ENCODE measurements at regions not wholly inside any gene's neighbourhood (a gene's known extent, or its start where the extent isn't known, plus 50 kb on each side); places are given as distances from the start of the nearest gene placed in this dataset.

DNA sequence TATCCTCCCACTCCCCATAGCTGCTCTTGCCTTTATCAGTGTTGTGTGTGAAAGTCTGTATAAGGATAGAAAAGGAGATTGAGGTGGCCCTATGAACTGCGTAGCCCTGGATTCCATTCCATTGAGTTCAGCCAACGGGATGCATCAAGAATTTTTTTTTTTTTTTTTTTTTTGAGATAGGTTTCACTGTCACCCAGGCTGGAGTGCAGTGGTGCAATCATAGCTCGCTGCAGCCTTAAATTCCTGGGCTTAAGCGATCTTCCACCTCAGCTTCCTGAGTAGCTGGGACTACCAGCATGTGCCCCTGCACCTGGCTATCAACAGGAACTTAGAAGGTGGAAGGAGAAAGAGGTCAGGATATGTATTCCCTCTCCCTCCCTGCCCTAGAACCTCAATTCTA is 187.2 kb upstream of the SPRY1 start:
- Histone ChIP-seq H3K9me3 (no peaks in the 10 kb centered on the region), H3K36me3 (no peaks in the 10 kb centered on the region), H3K4me3 (no peak overlapping the region), H3K4me1 (no peaks in the 10 kb centered on the region), H3K27ac (no peak overlapping the region), H3K27me3 (replicated peaks in 1 of 7) (no peaks in the 10 kb centered on the region)
- no peak for TF ChIP-seq POLR2A (IDR thresholded peaks at IDR 0.05)
- TF ChIP-seq POLR2AphosphoS5 (IDR thresholded peaks at IDR 0.05), result no peak
- TF ChIP-seq, protein P1, sequence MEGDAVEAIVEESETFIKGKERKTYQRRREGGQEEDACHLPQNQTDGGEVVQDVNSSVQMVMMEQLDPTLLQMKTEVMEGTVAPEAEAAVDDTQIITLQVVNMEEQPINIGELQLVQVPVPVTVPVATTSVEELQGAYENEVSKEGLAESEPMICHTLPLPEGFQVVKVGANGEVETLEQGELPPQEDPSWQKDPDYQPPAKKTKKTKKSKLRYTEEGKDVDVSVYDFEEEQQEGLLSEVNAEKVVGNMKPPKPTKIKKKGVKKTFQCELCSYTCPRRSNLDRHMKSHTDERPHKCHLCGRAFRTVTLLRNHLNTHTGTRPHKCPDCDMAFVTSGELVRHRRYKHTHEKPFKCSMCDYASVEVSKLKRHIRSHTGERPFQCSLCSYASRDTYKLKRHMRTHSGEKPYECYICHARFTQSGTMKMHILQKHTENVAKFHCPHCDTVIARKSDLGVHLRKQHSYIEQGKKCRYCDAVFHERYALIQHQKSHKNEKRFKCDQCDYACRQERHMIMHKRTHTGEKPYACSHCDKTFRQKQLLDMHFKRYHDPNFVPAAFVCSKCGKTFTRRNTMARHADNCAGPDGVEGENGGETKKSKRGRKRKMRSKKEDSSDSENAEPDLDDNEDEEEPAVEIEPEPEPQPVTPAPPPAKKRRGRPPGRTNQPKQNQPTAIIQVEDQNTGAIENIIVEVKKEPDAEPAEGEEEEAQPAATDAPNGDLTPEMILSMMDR (IDR thresholded peaks at IDR 0.05 in 8 of 11, conservative IDR thresholded peaks at IDR 0.05 in 3 of 11), result no peak
- DNase-seq, result no peak
- intact Hi-C loops (cut with DNase I; ENCODE audit: low total_unique reads), result no loop called here
- 92 to 97% (median 94%) methylated on average over 4 of the region's 4 CpGs for WGBS, 5 donors

DNA sequence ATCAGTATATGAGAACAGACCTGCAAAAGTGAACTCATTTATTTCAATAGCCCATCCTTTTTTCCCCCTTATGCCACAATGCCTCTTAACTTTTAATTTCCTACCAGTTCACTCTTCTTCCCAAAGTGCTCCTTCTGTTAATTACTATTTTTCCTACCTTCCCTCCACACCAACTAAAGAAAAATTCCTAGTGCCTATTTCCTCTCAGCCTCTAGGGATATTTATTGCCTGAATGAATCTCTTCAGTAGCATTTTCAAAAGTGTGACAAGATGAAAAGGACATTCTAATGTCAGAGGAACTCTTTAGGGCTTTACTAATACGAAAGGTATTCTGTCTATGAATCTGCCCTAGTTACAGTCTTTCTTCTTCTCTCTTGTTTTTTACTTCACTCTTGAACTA is 181.1 kb upstream of the SPRY1 start:
- Histone ChIP-seq H3K27ac (no peak overlapping the region), H3K9me3 (no peaks in the 10 kb centered on the region), H3K4me1 (no peaks in the 10 kb centered on the region), H3K27me3 (replicated peaks in 1 of 7) (no peaks in the 10 kb centered on the region), H3K36me3 (no peaks in the 10 kb centered on the region), H3K4me3 (no peak overlapping the region)
- TF ChIP-seq POLR2AphosphoS5 (IDR thresholded peaks at IDR 0.05) (no peak), POLR2A (IDR thresholded peaks at IDR 0.05) (no peak)
- TF ChIP-seq, protein P1 (IDR thresholded peaks at IDR 0.05 in 8 of 11, conservative IDR thresholded peaks at IDR 0.05 in 3 of 11), result no peak
- 91 to 96% (median 92%) methylated on average over 1 of the region's 1 CpG for WGBS, 5 donors
- intact Hi-C loops (cut with DNase I; ENCODE audit: low total_unique reads), result no loop called here
- no peak for DNase-seq

- intact Hi-C loops (cut with DNase I; ENCODE audit: low total_unique reads), result no loop called here
- Histone ChIP-seq H3K4me1 (no peaks in the 10 kb centered on the region), H3K4me3 (no peak overlapping the region), H3K36me3 (no peaks in the 10 kb centered on the region), H3K27me3 (replicated peaks in 1 of 7) (no peaks in the 10 kb centered on the region), H3K9me3 (no peaks in the 10 kb centered on the region), H3K27ac (no peak overlapping the region)
- DNase-seq, result no peak
- 41 to 60% (median 46%) methylated on average over 1 of the region's 1 CpG for WGBS, 5 donors
- TF ChIP-seq POLR2A (IDR thresholded peaks at IDR 0.05) (no peak), POLR2AphosphoS5 (IDR thresholded peaks at IDR 0.05) (no peak)
- TF ChIP-seq, protein P1 (IDR thresholded peaks at IDR 0.05 in 8 of 11, conservative IDR thresholded peaks at IDR 0.05 in 3 of 11), result no peak
Observed at GRCh38 chr4:123216543-123216942, 180.1 kb upstream of the SPRY1 start.

DNA sequence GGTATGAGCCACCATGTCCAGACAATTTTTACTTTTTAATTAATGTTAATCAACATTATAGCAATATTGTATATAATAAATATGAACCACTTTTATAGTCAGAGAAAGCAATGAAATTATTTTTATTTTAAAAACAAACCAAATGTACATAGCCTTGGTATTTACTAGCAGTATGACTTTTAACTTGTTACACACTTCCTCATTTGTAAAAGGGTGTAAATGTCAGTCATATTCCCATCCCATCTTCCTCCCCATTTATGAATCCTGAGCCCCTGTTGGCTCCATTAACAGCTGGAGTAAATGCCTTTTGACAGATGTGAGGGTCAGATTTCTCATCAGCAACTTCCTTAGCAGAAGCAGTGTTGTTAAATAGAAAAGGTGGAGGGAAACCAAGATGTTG is 179.6 kb upstream of the SPRY1 start:
- Histone ChIP-seq H3K27me3 (replicated peaks in 1 of 7) (no peaks in the 10 kb centered on the region), H3K4me3 (no peak overlapping the region), H3K36me3 (no peaks in the 10 kb centered on the region), H3K27ac (no peak overlapping the region), H3K4me1 (no peaks in the 10 kb centered on the region), H3K9me3 (no peaks in the 10 kb centered on the region)
- TF ChIP-seq POLR2A (IDR thresholded peaks at IDR 0.05), result no peak
- TF ChIP-seq, protein P1 (IDR thresholded peaks at IDR 0.05 in 8 of 11, conservative IDR thresholded peaks at IDR 0.05 in 3 of 11), result no peak
- no peak for TF ChIP-seq POLR2AphosphoS5 (IDR thresholded peaks at IDR 0.05)
- intact Hi-C loops (cut with DNase I; ENCODE audit: low total_unique reads), result no loop called here
- DNase-seq, result no peak

All from spleen (tissue), 11 donors.